DND-41 (cell line): ENCODE measurements at regions not wholly inside any gene's neighbourhood (a gene's known extent, or its start where the extent isn't known, plus 50 kb on each side); places are given as distances from the start of the nearest gene placed in this dataset.

Source experiments
- ATAC-seq: fragments of 200-7000 bp; cut with Tn5 transposase; 3 replicates; pipeline ENCODE4 v1.9.1; 2021; ENCODE audit warnings: low read depth; ENCODE audit not compliant: insufficient read depth
- DNase-seq: peaks from one replicate; pipeline ENCODE4 v3.0.0-alpha.2; 2020
- H2AFZ ChIP-seq: 2 replicates; pipeline ENCODE4 v1.6.0; 2012; ENCODE audit warnings: low read depth, low read length
- H3K27ac ChIP-seq: 2 replicates; pipeline ENCODE4 v1.5.1; 2012; ENCODE audit warnings: low read length, inconsistent platforms
- H3K27me3 ChIP-seq: fragments of 200-600 bp; sonication (generic); 2 replicates; pipeline ENCODE4 v1.6.0; 2012; ENCODE audit warnings: low read length, mild to moderate bottlenecking, inconsistent platforms; ENCODE audit not compliant: insufficient read depth, poor library complexity
- H3K36me3 ChIP-seq: 2 replicates; pipeline ENCODE4 v1.5.1; 2012; ENCODE audit warnings: low read length, inconsistent platforms; ENCODE audit not compliant: insufficient read depth
- H3K4me1 ChIP-seq: 2 replicates; pipeline ENCODE4 v1.5.1; 2012; ENCODE audit warnings: mild to moderate bottlenecking, low read length; ENCODE audit not compliant: insufficient read depth
- H3K4me2 ChIP-seq: 2 replicates; pipeline ENCODE4 v1.6.0; 2012; ENCODE audit warnings: mild to moderate bottlenecking, moderate library complexity, low read length, inconsistent platforms; ENCODE audit not compliant: insufficient read depth
- H3K4me3 ChIP-seq, 2 experiments: fragments of 200-600 bp in 1 of 2; shearing (Covaris generic) in 1 of 2; 2 replicates each; pipeline ENCODE4 v1.5.1; 2012 to 2016; ENCODE audit warnings: inconsistent platforms in 2 of 2, low read length in 2 of 2, mild to moderate bottlenecking in 2 of 2, low read depth in 1 of 2, moderate library complexity in 1 of 2
- H3K79me2 ChIP-seq: 2 replicates; pipeline ENCODE4 v1.6.0; 2012; ENCODE audit warnings: low read length, inconsistent platforms; ENCODE audit not compliant: insufficient read depth
- H3K9ac ChIP-seq: 2 replicates; pipeline ENCODE4 v1.6.0; 2012; ENCODE audit warnings: low read depth, mild to moderate bottlenecking, inconsistent platforms, low read length, moderate library complexity
- H3K9me3 ChIP-seq: 2 replicates; pipeline ENCODE4 v1.5.1; 2012; ENCODE audit warnings: low read length, moderate library complexity, mild to moderate bottlenecking, inconsistent platforms; ENCODE audit not compliant: insufficient read depth, severe bottlenecking
- H4K20me1 ChIP-seq: 2 replicates; pipeline ENCODE4 v1.6.0; 2012; ENCODE audit warnings: low read length; ENCODE audit not compliant: insufficient read depth
- EZH2 ChIP-seq: IDR thresholded peaks from 3 replicates; pipeline ENCODE4 v1.6.1; 2012; ENCODE audit warnings: borderline replicate concordance, low read depth, mild to moderate bottlenecking, moderate library complexity, low read length, inconsistent platforms; ENCODE audit not compliant: severe bottlenecking
- TF ChIP-seq, protein P1 (sequence below): IDR thresholded peaks from 2 replicates; pipeline ENCODE4 v1.5.1; 2012; ENCODE audit warnings: borderline replicate concordance, low read length, moderate library complexity, mild to moderate bottlenecking; ENCODE audit not compliant: poor library complexity, severe bottlenecking; ENCODE audit errors: extremely low read depth

- no peak for DNase-seq
Observed at GRCh38 chr13:78105656-78106055, 187.0 kb upstream of the EDNRB start.

DNA sequence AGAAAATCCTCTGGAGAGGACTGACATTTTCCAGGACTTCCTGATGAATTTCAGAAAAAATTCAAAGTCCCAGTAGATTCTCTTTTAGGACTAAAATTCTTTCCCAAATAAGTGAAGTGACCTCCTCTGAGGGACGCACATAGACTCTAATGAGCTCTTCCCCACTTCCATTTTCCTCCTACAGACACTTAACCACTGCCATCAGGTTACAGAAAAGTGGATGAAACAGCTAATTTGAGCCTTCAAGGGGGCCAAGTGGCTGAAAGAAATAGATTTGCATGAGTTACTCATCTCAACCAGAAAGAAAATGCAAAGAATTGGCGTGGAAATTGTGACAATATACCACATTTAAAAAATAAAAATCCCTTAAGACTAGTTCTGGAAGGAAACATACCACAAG lies 185.3 kb upstream of the EDNRB start:
- no peaks in the 10 kb centered on the region for H3K9me3 ChIP-seq
- H3K27ac ChIP-seq, result no peak overlapping the region
- no peaks in the 10 kb centered on the region for H3K36me3 ChIP-seq
- no peak overlapping the region for H3K4me2 ChIP-seq
- H3K4me1 ChIP-seq, result no peaks in the 10 kb centered on the region
- no peaks in the 10 kb centered on the region for H3K27me3 ChIP-seq
- no peak overlapping the region for H2AFZ ChIP-seq
- ATAC-seq (no peak), DNase-seq (no peak)
- H3K9ac ChIP-seq, result no peak overlapping the region
- TF ChIP-seq, protein P1, sequence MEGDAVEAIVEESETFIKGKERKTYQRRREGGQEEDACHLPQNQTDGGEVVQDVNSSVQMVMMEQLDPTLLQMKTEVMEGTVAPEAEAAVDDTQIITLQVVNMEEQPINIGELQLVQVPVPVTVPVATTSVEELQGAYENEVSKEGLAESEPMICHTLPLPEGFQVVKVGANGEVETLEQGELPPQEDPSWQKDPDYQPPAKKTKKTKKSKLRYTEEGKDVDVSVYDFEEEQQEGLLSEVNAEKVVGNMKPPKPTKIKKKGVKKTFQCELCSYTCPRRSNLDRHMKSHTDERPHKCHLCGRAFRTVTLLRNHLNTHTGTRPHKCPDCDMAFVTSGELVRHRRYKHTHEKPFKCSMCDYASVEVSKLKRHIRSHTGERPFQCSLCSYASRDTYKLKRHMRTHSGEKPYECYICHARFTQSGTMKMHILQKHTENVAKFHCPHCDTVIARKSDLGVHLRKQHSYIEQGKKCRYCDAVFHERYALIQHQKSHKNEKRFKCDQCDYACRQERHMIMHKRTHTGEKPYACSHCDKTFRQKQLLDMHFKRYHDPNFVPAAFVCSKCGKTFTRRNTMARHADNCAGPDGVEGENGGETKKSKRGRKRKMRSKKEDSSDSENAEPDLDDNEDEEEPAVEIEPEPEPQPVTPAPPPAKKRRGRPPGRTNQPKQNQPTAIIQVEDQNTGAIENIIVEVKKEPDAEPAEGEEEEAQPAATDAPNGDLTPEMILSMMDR, result no peak
- TF ChIP-seq EZH2, result no peak
- H3K79me2 ChIP-seq, result no peaks in the 10 kb centered on the region
- no peaks in the 10 kb centered on the region for H4K20me1 ChIP-seq
- no peak overlapping the region for H3K4me3 ChIP-seq

More at GRCh38 chr13:78105656-78106055, 187.0 kb upstream of the EDNRB start:
- Histone ChIP-seq H3K36me3 (no peaks in the 10 kb centered on the region), H3K4me2 (no peak overlapping the region), H3K4me3 (no peak overlapping the region), H3K9me3 (no peaks in the 10 kb centered on the region), H3K79me2 (no peaks in the 10 kb centered on the region), H2AFZ (no peak overlapping the region), H3K27ac (no peak overlapping the region), H3K27me3 (no peaks in the 10 kb centered on the region), H3K9ac (no peak overlapping the region), H4K20me1 (no peaks in the 10 kb centered on the region), H3K4me1 (no peaks in the 10 kb centered on the region)
- ATAC-seq, result no peak
- TF ChIP-seq, protein P1, result no peak
- TF ChIP-seq EZH2, result no peak

- ATAC-seq, result no peak
- TF ChIP-seq, protein P1, result no peak
- TF ChIP-seq EZH2, result no peak
- H2AFZ ChIP-seq, result no peak overlapping the region
Observed at GRCh38 chr13:78102741-78103140, 184.1 kb upstream of the EDNRB start.

DNA sequence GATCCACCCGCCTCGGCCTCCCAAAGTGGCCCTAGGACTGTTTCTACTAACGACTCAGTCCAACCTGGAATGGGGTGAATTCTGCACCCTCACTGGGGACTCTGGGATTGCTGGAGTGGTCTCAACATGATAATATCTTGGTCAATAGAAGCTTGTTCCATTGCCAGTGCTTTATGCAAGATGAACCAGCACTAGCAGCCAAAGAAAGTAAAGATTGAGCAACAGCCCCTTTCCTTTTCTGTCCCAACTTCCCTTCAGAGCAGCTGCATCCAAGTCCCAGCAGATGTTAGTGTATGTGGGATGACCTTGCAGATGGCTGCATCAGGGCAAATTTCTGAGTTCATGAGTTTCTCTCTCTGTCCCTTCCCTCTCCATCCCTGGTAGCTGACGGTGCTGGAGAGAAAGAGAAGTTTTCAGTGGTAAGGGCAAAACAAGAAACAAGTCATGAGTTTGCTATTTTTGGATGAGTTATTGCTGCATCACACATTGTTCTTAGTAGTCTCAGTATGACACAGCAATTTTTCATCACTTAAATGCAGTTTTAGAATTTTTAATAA lies 183.6 kb upstream of the EDNRB start:
- no peaks in the 10 kb centered on the region for H3K9me3 ChIP-seq
- no peaks in the 10 kb centered on the region for H4K20me1 ChIP-seq
- no peak for TF ChIP-seq EZH2
- TF ChIP-seq, protein P1, result no peak
- no peaks in the 10 kb centered on the region for H3K27me3 ChIP-seq
- H3K4me1 ChIP-seq, result no peaks in the 10 kb centered on the region
- no peak overlapping the region for H3K9ac ChIP-seq
- H3K79me2 ChIP-seq, result no peaks in the 10 kb centered on the region
- ATAC-seq, result no peak
- no peak for DNase-seq
- no peak overlapping the region for H3K27ac ChIP-seq
- no peak overlapping the region for H3K4me2 ChIP-seq
- H3K4me3 ChIP-seq, result no peak overlapping the region
- no peaks in the 10 kb centered on the region for H3K36me3 ChIP-seq
- no peak overlapping the region for H2AFZ ChIP-seq

More at GRCh38 chr13:78102741-78103140, 184.1 kb upstream of the EDNRB start:
- H3K4me3 ChIP-seq, result no peak overlapping the region
- H4K20me1 ChIP-seq, result no peaks in the 10 kb centered on the region
- H3K4me1 ChIP-seq, result no peaks in the 10 kb centered on the region
- no peak overlapping the region for H3K27ac ChIP-seq
- H3K9ac ChIP-seq, result no peak overlapping the region
- no peaks in the 10 kb centered on the region for H3K27me3 ChIP-seq
- no peaks in the 10 kb centered on the region for H3K36me3 ChIP-seq
- DNase-seq, result no peak
- H3K79me2 ChIP-seq, result no peaks in the 10 kb centered on the region
- no peaks in the 10 kb centered on the region for H3K9me3 ChIP-seq
- H3K4me2 ChIP-seq, result no peak overlapping the region
